ENCODE measurements at regions not wholly inside any gene's neighbourhood (a gene's known extent, or its start where the extent isn't known, plus 50 kb on each side); places are given as distances from the start of the nearest gene placed in this dataset.

- Histone ChIP-seq H2AFZ (ENCODE audit: low read depth, low read length) (no peak overlapping the region), H3K36me3 (ENCODE audit: insufficient read depth, low read length) (no peaks in the 10 kb centered on the region), H3K79me2 (ENCODE audit: insufficient read depth, low read length) (no peaks in the 10 kb centered on the region), H3K4me1 (ENCODE audit: insufficient read depth, low read length) (no peaks in the 10 kb centered on the region), H3K4me3 (ENCODE audit: low read depth in 1 of 2, low read length in 2 of 2) (no peak overlapping the region), H3K4me2 (ENCODE audit: insufficient read depth, low read length) (no peak overlapping the region), H3K9ac (ENCODE audit: low read depth, low read length) (no peak overlapping the region), H3K9me3 (ENCODE audit: insufficient read depth, low read length, severe bottlenecking) (peaks cover 6% of the 10 kb centered on the region), H4K20me1 (ENCODE audit: insufficient read depth, low read length) (no peaks in the 10 kb centered on the region), H3K27ac (ENCODE audit: low read length) (no peak overlapping the region), H3K27me3 (ENCODE audit: insufficient read depth, low read length, poor library complexity) (no peaks in the 10 kb centered on the region)
- DNase-seq, result no peak
- no peak for ATAC-seq (ENCODE audit: insufficient read depth, low read depth)
- TF ChIP-seq CTCF (IDR thresholded peaks at IDR 0.05; ENCODE audit: borderline replicate concordance, extremely low read depth, low read length, poor library complexity, severe bottlenecking), result no peak
- no peak for TF ChIP-seq EZH2 (IDR thresholded peaks at IDR 0.05; ENCODE audit: borderline replicate concordance, low read depth, low read length, severe bottlenecking)
These were observed 128.3 kb upstream of the CADM2 start for GRCh38 chr3:84830476-84830875.

GRCh38 chr3:84835366-84835765 lies 123.4 kb upstream of the CADM2 start:
- Histone ChIP-seq H3K4me3 (ENCODE audit: low read depth in 1 of 2, low read length in 2 of 2) (no peak overlapping the region), H3K4me2 (ENCODE audit: insufficient read depth, low read length) (no peak overlapping the region), H3K79me2 (ENCODE audit: insufficient read depth, low read length) (no peaks in the 10 kb centered on the region), H4K20me1 (ENCODE audit: insufficient read depth, low read length) (no peaks in the 10 kb centered on the region), H3K27me3 (ENCODE audit: insufficient read depth, low read length, poor library complexity) (no peaks in the 10 kb centered on the region), H3K27ac (ENCODE audit: low read length) (no peak overlapping the region), H3K9me3 (ENCODE audit: insufficient read depth, low read length, severe bottlenecking) (peaks cover 6% of the 10 kb centered on the region), H3K36me3 (ENCODE audit: insufficient read depth, low read length) (no peaks in the 10 kb centered on the region), H3K4me1 (ENCODE audit: insufficient read depth, low read length) (no peaks in the 10 kb centered on the region), H2AFZ (ENCODE audit: low read depth, low read length) (no peak overlapping the region), H3K9ac (ENCODE audit: low read depth, low read length) (no peak overlapping the region)
- DNase-seq (no peak), ATAC-seq (ENCODE audit: insufficient read depth, low read depth) (no peak)
- TF ChIP-seq EZH2 (IDR thresholded peaks at IDR 0.05; ENCODE audit: borderline replicate concordance, low read depth, low read length, severe bottlenecking) (no peak), CTCF (IDR thresholded peaks at IDR 0.05; ENCODE audit: borderline replicate concordance, extremely low read depth, low read length, poor library complexity, severe bottlenecking) (no peak)

- TF ChIP-seq CTCF (IDR thresholded peaks at IDR 0.05; ENCODE audit: borderline replicate concordance, extremely low read depth, low read length, poor library complexity, severe bottlenecking), result no peak
- TF ChIP-seq EZH2 (IDR thresholded peaks at IDR 0.05; ENCODE audit: borderline replicate concordance, low read depth, low read length, severe bottlenecking), result no peak
- H3K4me3 ChIP-seq (ENCODE audit: low read depth in 1 of 2, low read length in 2 of 2), result no peak overlapping the region
- H3K27me3 ChIP-seq (ENCODE audit: insufficient read depth, low read length, poor library complexity), result no peaks in the 10 kb centered on the region
- ATAC-seq (ENCODE audit: insufficient read depth, low read depth) (no peak), DNase-seq (no peak)
- H3K36me3 ChIP-seq (ENCODE audit: insufficient read depth, low read length), result no peaks in the 10 kb centered on the region
- H3K27ac ChIP-seq (ENCODE audit: low read length), result no peak overlapping the region
- peaks cover 6% of the 10 kb centered on the region for H3K9me3 ChIP-seq (ENCODE audit: insufficient read depth, low read length, severe bottlenecking)
- no peak overlapping the region for H3K9ac ChIP-seq (ENCODE audit: low read depth, low read length)
- no peaks in the 10 kb centered on the region for H3K79me2 ChIP-seq (ENCODE audit: insufficient read depth, low read length)
- H3K4me1 ChIP-seq (ENCODE audit: insufficient read depth, low read length), result no peaks in the 10 kb centered on the region
- no peaks in the 10 kb centered on the region for H4K20me1 ChIP-seq (ENCODE audit: insufficient read depth, low read length)
- H2AFZ ChIP-seq (ENCODE audit: low read depth, low read length), result no peak overlapping the region
- no peak overlapping the region for H3K4me2 ChIP-seq (ENCODE audit: insufficient read depth, low read length)
These were observed 121.8 kb upstream of the CADM2 start for GRCh38 chr3:84836961-84837360.

- H2AFZ ChIP-seq (ENCODE audit: low read depth, low read length), result no peak overlapping the region
- no peak overlapping the region for H3K4me2 ChIP-seq (ENCODE audit: insufficient read depth, low read length)
- no peaks in the 10 kb centered on the region for H3K27me3 ChIP-seq (ENCODE audit: insufficient read depth, low read length, poor library complexity)
- TF ChIP-seq EZH2 (IDR thresholded peaks at IDR 0.05; ENCODE audit: borderline replicate concordance, low read depth, low read length, severe bottlenecking), result no peak
- no peak for TF ChIP-seq CTCF (IDR thresholded peaks at IDR 0.05; ENCODE audit: borderline replicate concordance, extremely low read depth, low read length, poor library complexity, severe bottlenecking)
- H4K20me1 ChIP-seq (ENCODE audit: insufficient read depth, low read length), result no peaks in the 10 kb centered on the region
- H3K4me1 ChIP-seq (ENCODE audit: insufficient read depth, low read length), result no peaks in the 10 kb centered on the region
- no peak overlapping the region for H3K9ac ChIP-seq (ENCODE audit: low read depth, low read length)
- H3K27ac ChIP-seq (ENCODE audit: low read length), result no peak overlapping the region
- no peak for ATAC-seq (ENCODE audit: insufficient read depth, low read depth)
- no peak overlapping the region for H3K4me3 ChIP-seq (ENCODE audit: low read depth in 1 of 2, low read length in 2 of 2)
- no peaks in the 10 kb centered on the region for H3K36me3 ChIP-seq (ENCODE audit: insufficient read depth, low read length)
- no peak for DNase-seq
- no peaks in the 10 kb centered on the region for H3K79me2 ChIP-seq (ENCODE audit: insufficient read depth, low read length)
- no peaks in the 10 kb centered on the region for H3K9me3 ChIP-seq (ENCODE audit: insufficient read depth, low read length, severe bottlenecking)
These were observed 81.7 kb upstream of the CADM2 start for GRCh38 chr3:84877092-84877491.
